Right hindlimb (tissue), 1 donor: ENCODE measurements at regions not wholly inside any gene's neighbourhood (a gene's known extent, or its start where the extent isn't known, plus 50 kb on each side); places are given as distances from the start of the nearest gene placed in this dataset.
A peak's percentile ranks its signal among the peaks of the same experiment; 100 is the strongest.

ENCODE experiments used
- DNase-seq: peaks from one replicate; pipeline ENCODE4 v3.0.0-alpha.2; 2018

DNA sequence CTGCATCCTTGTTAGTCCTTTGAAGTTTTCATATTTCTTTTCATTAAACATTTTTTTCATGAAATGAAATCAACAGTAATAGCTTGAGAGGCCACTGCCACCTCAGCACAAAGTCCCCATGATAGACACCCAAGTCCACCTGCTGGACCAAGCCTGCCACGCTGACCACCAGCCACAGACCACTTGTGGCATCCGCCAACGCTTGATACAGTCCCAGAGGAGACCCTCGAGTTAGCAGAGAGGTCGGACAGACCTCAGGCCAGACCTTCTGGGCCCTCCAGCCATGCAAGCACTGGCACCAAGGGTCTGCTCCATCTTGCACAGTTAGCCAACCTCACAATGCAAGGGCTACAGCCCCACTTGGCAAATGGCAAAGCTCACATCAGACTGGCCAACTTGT is 91.8 kb upstream of the RTL6 start:
- no peak for DNase-seq

DNA sequence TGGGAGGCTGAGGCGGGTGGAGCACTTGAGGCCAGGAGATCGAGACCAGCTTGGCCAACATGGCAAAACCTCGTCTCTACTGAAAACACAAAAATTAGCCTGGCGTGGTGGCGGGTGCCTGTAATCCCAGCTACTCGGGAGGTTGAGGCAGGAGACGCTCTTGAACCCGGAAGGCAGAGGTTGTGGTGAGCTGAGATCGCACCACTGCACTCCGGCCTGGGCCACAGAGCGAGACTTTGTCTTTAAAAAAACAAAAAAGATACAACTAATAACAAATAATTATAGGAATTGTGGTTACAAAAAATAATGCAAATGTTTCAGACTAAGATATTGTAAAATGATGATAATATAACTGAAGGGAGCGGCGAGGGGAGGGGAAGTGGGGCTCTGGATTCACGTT is 90.3 kb upstream of the RTL6 start:
- DNase-seq, result no peak

DNA sequence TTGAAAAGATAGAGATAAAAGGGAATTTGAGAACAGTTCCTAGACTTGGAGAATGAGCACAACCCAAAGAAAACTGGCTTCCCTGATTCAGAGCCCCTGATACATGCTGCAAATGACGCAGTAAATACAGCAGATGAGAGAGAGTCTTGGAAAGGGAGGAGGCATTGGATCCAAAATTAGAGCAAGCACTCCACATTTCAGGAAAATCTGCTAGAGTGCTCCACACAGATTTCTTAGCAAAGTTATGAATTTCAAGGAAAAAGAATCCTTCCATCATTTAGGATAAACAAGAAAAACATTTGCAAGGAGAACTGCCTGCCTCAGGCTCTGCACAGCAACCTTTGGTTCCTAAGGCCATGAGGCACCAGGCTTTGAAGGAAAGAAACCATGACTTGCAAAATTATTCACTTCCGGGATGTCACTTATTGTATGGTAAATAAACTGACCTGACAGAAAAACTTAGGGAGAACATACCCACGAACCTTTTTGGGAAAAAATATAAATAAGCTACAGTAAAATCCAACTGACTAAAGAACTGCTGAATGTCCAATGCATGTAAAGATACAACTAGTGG is 89.8 kb upstream of the RTL6 start:
- DNase-seq, result peak; percentile 3

DNA sequence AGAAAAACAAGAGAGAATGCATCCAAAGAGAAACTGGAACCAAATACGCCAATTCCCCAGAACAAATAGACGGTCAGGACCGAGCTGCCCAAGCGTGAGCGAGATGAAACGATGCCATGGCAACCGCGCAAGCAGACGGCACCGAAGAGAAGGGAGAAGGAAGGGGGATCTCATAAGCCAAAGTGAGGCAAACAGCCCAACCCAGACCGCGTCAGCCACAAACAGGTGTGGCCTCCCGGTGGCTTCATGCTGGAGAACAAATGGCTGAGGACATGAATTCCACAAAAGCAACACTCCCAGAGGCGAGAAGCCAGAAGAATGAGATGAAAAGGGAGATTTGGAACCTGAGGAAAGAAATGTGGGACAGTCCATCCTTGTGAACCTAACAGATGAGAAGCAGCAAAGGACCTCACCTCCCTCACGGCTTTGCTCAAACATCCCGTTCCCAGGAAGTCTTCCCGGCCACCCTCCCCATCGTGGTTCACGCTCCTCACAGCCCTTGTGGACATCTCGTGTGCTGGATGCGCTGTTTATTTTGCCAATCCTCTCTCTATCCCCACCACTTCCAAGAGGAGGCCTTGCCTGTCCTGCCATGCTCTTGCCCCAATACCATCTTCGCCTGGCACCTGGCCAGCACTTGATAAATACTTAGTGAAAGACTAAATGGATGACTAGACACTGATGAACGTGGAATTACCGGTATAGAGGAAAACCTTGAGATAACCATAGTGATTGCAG is 89.1 kb upstream of the RTL6 start:
- peak; percentile 57 for DNase-seq

DNA sequence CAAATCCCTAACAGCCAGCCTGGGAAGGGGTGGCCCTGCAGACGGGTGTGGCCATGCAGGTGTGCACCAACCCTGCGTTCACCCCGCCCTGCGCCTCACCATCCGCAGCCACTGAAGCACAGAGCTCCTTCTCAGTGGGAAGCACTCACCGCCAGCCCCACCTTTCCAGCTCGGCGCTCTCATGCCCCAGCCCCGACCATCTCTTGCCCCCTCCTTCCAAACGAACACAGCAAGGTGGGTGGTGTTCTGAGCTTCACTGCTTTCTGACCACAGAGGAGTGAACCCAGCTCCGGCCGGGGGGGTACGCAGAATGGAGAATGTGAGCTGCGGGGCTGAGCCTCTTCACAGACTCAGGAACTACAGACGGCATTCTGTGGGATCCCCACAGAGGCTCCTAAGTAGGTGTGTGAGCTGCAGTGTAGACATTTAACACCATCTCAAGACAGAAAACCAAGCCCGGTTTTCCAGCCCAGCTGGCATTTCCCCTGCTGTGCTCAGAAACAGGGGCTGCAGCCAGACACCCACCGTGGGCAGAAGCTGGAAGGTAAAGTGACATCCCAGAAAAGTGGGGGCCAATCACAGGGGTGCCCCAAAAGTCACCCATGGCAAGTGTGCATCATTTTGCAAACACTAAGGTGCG is 88.4 kb upstream of the RTL6 start:
- DNase-seq, result peak; percentile 12

DNA sequence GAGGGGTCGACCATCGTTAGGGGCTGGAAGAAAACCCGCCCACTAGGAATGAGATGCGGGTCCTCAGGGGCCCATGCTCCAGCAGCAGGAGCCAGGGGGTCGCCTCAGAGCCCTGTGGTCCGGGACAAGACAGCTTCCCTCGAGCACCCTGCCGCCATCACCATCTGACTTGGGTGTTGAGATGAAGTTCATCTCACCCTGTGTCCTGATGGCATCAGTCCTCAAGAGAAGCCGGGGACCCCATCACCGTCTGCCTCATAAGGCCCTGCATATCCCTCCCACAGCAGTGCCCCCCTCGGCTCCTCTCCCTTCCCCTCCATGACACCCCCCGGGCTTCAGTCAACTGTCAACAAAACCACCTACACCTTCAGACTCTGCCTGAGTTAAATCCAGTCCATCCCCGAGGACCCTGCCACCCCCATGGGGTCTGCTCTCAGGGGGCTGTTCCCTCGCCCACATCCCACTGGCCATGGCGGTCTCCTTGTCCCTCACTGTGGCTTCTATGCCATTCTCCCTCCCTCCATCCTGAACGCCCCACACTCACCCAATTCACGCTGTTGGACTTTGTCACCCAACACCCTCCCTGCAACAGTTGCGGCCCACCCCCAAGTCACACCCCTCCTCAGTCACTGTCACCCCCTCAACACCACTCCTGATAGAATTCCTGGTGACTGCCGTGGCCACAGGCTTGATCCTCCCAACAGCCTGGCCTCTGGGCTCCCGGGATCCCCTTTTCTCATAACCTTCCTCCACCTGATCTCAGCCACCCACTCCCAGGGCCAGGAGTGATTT is 87.7 kb upstream of the RTL6 start:
- DNase-seq, result peak; percentile 12

DNA sequence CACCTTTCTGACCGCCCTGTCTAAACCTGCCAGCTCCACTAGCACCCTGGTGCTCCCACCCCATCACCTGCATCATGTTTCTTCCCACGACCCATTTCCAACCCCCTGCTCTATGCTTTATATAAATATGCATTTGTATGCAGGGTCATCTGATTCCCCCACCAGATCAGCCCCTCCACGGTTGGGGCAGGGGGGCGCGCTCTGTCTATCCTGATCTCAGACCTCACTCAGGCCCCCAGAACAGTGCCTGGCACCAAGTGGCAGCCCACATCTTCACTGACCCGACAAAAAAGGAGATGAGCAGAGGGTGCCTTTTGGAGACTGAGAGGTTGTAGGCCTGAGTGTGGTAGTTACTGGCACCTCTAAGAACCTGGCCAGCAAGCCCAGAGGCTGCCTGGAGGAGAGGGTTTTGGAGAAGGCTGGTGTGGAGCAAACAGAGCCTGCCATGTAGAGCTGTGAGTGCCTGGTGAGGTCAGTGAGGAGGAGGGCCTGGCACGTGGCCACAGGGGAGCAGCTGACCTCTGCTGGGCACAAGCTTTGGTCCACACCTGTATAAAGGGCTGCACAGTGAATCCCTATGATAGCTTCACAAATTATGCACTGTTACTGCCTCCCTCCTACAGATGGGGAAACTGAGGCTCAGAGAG is 86.3 kb upstream of the RTL6 start:
- peak; percentile 16 for DNase-seq

DNA sequence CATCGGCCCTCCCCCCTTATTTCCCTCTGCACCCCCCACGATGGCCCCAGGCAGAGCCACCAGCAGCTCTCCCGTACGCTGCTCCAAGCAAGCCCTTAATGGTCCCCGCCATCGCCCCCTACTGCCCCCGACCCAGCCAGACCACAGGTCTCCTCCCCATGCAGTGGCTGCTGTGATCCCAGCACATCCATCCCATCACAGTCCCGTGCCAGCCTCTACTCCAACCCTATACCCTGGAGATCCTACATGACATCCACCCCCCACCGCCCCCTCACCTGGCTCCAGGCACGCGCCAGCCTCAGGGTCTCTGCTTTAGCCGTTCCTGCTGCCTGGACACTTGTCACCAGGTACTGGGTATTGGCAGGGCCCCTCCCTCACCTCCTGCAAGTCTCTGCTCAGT is 85.8 kb upstream of the RTL6 start:
- DNase-seq, result no peak

DNA sequence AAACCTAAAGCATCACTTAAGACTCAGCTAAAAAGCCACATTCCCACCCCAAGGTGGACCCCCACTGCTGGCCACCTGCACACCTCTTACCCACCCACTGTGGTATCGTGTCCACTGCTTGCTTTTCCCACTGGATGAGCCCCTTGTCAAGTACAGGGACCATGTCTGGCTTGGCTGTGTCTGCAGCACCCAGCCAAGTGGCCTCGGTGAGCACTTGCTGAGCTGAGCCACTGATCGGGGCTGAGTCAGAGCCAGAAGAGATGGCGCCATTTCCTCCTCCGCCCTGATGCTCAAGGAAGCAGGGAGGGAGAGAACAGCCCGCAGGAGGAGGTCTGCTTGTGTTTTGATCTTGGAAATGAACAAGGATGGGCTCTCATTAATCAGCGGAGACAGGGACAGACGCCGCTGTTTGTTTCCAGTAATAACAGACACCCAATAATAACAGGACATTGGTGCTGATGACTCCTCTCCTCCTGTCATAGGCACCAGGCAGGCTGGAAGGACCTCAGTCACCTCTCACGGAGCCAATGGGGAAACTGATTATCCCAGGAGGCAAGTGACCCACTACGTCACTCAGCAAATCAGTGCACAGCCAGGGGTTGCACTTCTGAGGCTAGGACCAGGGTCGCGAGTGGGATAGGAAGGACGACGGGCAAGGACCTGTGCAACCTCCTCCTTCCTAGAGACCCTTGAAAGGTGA is 85.2 kb upstream of the RTL6 start:
- DNase-seq, result peak; percentile 23

DNA sequence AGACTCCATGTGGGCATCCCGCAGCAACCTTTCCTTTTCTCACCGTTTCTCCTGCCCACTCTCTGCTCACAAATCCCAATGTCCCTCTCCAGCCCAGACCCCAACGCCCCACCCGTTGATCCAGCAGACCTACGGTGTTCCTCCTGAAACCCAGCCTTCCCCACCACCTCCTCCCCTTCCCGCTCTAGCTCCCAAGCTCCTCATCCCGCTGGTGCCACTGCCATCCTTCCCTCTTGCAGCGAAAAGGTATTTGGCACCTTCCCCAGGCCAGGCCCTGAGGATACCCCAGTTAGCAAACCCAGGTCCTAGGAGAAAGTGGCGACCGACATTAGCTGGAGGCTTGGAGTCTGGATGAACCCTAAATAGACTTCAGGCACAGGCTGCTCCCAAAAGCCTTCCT is 84.0 kb upstream of the RTL6 start:
- no peak for DNase-seq

DNA sequence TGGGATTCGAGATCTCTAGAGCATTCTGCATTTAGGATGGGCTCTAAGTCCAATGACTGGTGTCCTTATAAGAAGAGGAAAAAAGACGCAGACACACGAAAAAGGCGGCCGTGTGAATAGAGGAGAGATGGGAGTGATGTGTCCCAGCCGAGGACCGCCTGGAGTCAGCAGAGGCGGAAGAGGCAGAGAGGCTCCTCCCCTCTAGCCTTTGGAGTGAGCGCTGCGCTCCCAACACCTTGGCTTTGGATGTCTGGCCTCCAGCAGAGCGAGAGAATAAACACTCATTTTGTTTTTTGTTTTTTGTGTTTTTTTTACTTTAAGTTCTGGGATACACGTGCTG is 83.0 kb upstream of the RTL6 start:
- no peak for DNase-seq

DNA sequence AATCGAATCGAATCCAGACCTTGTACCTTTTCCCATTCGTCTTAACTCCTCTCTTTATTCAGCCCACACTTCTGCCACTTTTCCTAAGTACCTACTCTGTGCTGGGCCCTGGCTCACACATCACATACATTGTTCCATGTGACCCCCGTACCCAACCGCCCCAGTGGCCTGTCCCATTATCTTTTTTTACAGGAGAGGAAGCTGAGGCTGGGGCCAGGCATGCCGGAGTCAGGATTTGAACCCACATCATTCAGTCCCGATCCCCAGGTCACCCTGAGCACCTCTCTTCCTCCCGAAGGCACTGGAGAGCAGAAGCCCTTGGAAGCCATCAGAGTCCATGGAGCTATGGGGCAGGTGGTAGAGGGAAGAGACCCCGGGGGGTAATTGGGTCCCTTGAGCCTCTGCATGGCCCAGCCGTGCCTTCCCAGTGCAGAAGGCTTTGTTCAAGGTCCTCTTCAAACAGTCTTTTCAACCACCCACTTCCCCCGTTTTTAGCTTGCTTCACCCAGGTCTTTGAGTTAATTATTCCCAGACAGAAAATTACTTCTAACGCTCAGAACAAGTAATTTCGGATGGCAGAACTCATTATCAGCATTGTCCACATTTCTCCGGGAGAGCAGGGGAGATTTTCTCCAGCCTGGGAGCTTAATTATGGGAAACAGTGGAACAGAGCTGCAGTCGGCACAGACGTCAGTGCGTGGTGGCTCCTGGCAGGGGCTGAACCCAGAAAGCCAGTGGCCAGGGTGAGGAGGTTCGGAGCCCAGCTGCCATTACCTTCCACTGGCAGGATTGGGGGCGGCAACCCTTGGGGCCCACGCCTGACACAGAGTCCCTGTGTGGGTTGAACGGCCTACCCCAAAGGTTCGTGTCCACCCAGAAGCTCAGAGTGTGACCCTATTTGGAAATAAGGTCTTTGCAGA is 82.4 kb upstream of the RTL6 start:
- DNase-seq, result peak; percentile 11

DNA sequence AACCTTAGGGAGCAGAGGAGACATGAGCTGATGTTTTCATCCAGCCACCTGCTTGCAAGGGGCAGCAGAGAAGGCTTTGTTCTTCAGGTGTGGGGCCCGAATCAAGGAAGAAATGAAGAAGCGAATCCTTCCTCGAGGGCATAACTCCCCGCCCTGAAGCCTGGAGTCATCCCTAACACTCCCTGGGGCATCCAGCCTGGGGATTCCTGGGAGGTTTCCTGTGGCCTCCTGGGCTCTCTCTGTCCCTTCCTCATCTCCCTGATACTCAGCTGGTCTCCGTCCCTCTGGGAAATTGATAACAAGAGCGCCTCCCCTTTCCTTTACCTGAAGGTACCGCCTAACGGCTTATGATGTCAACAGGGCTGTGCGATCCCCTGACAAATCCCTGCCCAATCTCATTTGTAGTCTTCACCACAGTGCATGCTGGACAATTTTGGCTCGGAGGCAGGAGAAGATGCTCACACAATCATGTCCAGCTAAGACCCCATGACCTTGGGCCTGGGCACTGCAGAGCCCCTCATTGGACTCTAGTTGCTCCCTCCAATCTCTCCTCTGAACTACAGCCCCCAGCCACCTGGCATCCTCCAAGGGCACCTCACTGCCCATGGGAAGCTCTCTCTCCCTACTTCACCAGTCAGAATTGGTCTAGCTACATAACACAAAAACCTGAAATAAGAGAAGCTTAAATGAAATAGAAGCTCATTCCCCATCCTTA is 80.6 kb upstream of the RTL6 start:
- DNase-seq, result no peak

DNA sequence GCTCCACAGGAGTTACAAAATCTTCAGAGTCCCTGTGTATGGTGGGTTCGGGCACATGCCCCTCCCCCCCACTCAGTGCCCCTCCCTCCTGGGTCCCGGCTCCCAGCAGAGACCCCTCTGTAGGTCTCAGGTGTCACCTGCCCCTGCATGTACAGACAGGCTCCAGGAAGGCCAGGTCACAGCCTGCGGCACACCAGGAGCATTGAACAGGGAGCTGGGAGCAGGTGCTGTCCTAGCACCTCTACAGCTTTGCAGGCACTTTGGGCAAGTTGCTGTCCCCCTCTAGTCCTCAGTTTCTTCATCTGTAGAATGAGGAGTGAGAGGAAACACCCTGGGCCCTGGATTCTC is 80.1 kb upstream of the RTL6 start:
- no peak for DNase-seq

DNA sequence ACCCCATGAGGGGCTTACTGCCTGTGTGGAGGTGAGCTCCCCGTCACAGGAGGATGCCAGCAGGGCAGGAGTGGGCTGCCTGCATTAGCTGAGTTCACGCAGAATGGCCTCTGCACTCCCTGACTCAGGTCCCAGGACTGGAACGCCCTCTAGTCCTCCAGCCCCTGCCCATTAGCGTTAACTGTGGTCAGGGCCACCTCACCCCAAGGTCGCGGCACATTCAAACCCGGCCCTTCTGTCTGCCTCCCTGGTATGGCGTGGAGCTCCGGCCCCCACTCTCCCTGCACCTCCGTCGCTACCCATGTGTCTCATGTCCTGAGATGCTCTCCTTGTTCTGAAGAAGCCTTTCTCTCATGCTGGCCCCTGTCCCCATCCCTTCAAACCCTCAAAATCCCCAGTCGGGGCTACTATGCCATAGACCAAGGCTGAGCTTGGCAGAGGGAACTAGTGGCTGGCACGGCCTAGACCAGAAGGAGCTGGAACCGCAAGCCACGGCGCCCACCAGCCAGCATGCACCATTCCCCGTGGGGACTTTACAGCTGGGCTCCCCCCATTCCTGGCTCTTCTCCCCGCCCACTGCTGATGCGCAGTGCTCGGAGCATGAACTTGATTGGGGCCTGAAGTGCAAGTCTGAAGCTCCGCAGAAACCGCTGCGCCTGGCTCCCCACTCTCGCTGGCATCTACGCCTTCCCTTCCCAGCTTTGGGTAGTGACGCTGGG is 79.5 kb upstream of the RTL6 start:
- no peak for DNase-seq

DNA sequence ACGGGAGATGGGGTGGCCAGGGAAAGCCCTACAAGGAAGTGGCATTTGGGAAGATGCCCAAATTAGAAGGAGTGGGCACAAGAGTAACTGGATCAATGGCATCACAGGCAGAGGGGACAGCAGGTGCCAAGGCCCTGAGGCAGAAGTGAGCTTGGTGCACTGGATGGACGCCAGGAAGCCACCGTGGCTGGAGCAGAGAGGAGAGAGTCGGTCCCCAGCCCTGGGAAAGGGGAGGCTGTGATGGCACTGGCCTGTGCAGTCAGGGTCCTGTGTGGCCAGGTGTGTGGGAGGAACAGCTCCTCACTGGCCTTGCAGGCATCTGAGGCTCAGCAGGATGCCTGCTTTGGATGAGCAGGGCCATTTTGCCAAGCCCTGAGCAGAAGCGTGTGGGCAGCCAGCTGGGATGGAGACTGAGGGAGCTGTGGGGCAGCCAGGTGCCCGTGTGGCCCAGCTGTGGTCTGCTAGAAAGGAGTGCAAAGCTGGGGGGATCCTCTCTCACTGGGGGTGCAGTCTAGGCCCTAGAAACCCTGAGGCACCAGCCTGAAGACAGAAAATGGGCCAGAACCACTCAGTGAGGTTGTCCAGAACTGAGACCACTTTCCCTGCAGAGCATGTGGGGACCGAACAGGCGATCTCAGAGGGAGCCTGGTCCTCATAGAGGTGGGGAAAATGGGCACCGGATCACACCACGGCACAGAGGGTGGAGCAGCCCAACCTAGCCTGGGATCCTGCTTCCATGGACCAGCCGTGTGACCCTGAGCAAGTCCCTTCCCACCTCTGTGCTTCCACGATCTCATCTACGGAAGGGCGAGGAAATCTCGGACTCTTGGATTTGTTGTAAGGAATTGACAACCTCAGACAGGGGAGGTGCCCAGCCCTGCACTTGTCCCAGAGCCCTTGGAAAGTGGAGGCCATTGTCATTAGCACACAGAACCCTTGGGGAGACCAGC is 78.6 kb upstream of the RTL6 start:
- peak; percentile 13 for DNase-seq

DNA sequence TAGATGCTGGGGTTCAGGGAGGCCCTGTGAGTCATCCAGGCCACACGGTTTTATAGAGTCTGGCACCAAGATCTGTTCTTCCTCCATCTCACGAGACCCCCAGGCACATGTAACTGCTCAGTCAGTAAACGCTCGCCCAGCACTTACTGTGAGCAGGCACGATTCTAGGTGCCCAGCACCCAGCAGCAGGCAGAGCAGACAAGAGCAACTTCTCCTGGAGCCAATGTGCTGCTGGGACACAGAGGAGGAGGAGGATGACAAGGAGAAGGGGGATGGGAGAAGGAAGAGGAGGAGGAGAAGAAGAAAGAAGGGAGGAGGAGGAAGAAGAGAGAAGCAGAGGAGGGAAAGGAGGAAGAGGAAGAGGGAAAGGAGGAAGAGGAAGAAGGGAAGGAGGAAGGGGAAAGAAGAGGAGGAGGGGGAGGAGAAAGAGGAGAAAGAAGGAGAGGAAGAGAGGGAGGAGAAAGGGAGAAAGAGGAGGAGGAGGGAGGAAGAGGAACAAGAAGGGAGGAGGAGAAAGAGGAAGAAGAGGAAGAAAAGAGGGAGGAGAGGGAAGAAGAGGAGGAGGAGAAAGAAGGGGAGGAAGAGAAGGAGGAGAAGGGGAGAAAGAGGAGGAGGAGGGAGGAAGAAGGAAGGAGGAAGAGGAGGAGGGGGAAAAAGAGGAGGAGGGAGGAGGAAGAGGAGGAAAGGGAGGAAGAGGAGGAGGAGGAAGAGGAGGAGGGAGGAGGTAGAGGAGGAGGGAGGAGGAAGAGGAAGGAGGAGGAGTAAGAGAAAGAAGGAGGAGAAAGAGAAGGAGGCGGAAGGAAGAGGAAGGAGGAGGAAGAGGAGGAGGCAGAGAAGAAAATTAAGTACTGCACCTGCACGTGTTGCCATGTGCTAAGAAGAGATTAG is 77.6 kb upstream of the RTL6 start:
- DNase-seq, result no peak
